ENCODE measurements at regions not wholly inside any gene's neighbourhood (a gene's known extent, or its start where the extent isn't known, plus 50 kb on each side); places are given as distances from the start of the nearest gene placed in this dataset.

DNA sequence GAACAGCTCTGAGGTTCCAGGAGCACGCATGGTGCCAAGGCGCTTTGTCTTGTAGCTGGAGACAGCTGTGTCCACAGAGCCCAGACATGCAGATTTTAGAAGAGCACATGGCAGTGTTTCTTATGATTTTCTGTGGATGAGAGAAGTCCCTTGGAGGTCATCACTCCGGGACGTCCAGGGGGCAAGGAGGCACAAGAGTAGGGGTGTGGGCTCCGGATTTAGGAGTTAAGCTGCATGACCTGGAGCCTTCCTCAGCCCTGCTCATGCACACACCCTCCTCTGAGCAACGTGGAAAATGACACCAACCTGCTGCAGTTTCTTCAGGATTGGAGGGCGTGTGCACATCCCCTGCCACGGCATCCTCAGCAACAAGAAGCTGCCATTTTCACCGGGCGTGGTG is 1286.7 kb downstream of the TBC1D22A start:
- Histone ChIP-seq H3F3A (ENCODE audit: low read depth) (no peaks in the 10 kb centered on the region), H3K4me1 (ENCODE audit: insufficient read depth, low read length, poor library complexity, severe bottlenecking) (no peaks in the 10 kb centered on the region), H2AFZ (ENCODE audit: low read length) (no peak overlapping the region), H3K4me2 (ENCODE audit: low read depth, low read length, poor library complexity, severe bottlenecking) (no peak overlapping the region), H3K9me3 (ENCODE audit: insufficient read depth, low read depth, low read length) (peaks cover 3% of the 10 kb centered on the region; the same call in 1 of the 2 replicates), H3K9ac (ENCODE audit: low read depth, low read length, poor library complexity, severe bottlenecking) (no peak overlapping the region), H3K27me3 (ENCODE audit: insufficient read depth, low read length, poor library complexity, severe bottlenecking) (peaks cover 4% of the 10 kb centered on the region), H3K4me3 (ENCODE audit: low read length, poor library complexity, severe bottlenecking) (no peak overlapping the region), H4K20me1 (ENCODE audit: insufficient read depth, low read length, poor library complexity, severe bottlenecking) (no peaks in the 10 kb centered on the region), H3K79me2 (ENCODE audit: insufficient read depth, low read length) (no peaks in the 10 kb centered on the region), H3K9me2 (replicated peaks; ENCODE audit: low read depth, low read length) (no peaks in the 10 kb centered on the region), H3K36me3 (ENCODE audit: insufficient read depth, low read length) (no peaks in the 10 kb centered on the region)
- TF ChIP-seq EZH2phosphoT487 (IDR thresholded peaks at IDR 0.05; ENCODE audit: borderline replicate concordance), result no peak
- TF ChIP-seq, protein P1, sequence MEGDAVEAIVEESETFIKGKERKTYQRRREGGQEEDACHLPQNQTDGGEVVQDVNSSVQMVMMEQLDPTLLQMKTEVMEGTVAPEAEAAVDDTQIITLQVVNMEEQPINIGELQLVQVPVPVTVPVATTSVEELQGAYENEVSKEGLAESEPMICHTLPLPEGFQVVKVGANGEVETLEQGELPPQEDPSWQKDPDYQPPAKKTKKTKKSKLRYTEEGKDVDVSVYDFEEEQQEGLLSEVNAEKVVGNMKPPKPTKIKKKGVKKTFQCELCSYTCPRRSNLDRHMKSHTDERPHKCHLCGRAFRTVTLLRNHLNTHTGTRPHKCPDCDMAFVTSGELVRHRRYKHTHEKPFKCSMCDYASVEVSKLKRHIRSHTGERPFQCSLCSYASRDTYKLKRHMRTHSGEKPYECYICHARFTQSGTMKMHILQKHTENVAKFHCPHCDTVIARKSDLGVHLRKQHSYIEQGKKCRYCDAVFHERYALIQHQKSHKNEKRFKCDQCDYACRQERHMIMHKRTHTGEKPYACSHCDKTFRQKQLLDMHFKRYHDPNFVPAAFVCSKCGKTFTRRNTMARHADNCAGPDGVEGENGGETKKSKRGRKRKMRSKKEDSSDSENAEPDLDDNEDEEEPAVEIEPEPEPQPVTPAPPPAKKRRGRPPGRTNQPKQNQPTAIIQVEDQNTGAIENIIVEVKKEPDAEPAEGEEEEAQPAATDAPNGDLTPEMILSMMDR (conservative IDR thresholded peaks at IDR 0.05; ENCODE audit: low read length), result no peak

DNA sequence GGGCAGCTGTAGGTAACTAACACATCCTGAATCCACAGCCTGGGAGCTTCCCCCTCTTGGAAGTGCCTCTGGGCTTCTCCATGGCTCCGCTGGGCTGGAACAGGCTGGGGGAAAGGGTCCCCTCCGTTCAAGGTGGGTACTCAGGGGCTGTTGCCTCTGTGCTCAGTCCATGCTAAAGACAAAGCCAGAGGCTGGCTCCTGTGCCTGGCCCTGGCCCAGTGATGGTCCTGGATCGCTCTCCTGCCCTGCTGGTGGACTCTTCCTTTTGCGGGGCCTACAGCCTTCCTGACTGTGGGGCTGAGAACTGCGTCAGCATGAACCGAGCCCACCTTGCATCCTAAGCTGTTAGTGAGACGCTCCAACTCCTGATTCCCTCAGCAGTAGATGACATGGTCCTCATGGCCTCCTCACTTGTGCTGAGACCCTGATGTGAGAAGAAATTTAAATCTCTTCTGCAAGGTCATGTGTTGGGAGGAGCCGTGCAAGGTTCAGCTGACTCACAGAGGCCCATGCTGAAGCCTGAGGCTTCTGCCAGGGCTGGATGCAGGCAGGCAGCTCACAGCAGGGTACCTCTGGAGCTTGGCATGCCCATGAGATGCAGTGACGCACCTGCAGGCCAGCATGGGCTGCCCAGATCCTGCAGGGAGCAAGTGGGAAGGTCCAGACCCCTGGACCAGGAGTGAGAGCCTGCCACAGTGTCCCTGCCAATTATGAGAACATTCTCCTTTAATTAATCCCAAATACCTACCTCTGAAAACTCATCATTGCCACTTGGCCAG is 1285.5 kb downstream of the TBC1D22A start:
- H3K79me2 ChIP-seq (ENCODE audit: insufficient read depth, low read length), result no peaks in the 10 kb centered on the region
- H3K4me3 ChIP-seq (ENCODE audit: low read length, poor library complexity, severe bottlenecking), result no peak overlapping the region
- H3K27me3 ChIP-seq (ENCODE audit: insufficient read depth, low read length, poor library complexity, severe bottlenecking), result no peaks in the 10 kb centered on the region
- no peaks in the 10 kb centered on the region for H3K9me3 ChIP-seq (ENCODE audit: insufficient read depth, low read depth, low read length)
- no peaks in the 10 kb centered on the region for H3K9me2 ChIP-seq (replicated peaks; ENCODE audit: low read depth, low read length)
- TF ChIP-seq, protein P1 (conservative IDR thresholded peaks at IDR 0.05; ENCODE audit: low read length), result no peak
- TF ChIP-seq EZH2phosphoT487 (IDR thresholded peaks at IDR 0.05; ENCODE audit: borderline replicate concordance), result no peak
- no peaks in the 10 kb centered on the region for H4K20me1 ChIP-seq (ENCODE audit: insufficient read depth, low read length, poor library complexity, severe bottlenecking)
- no peaks in the 10 kb centered on the region for H3K4me1 ChIP-seq (ENCODE audit: insufficient read depth, low read length, poor library complexity, severe bottlenecking)
- H3K4me2 ChIP-seq (ENCODE audit: low read depth, low read length, poor library complexity, severe bottlenecking), result no peak overlapping the region
- no peak overlapping the region for H2AFZ ChIP-seq (ENCODE audit: low read length)
- no peaks in the 10 kb centered on the region for H3F3A ChIP-seq (ENCODE audit: low read depth)
- no peak overlapping the region for H3K9ac ChIP-seq (ENCODE audit: low read depth, low read length, poor library complexity, severe bottlenecking)
- H3K36me3 ChIP-seq (ENCODE audit: insufficient read depth, low read length), result no peaks in the 10 kb centered on the region

DNA sequence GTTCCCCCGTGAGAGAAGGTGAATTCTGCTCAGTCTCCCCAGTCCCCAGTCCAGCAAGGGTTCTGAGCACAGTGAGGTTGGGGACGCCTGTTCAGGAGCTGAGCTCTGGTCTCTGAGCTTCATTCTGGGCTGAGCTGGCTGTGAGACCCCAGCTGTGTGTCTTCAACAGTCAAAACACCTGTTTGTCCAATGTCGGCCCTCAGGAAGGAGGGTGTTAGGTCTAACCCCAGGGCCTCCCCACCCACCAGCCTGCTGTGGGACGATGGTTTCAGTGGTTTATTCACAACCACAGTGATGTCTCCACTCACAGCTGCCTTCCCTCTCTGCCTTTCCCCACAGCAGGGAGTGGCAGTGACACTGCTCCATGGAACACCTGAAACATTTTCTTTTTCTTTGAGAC is 1282.9 kb downstream of the TBC1D22A start:
- Histone ChIP-seq H3K9me2 (replicated peaks; ENCODE audit: low read depth, low read length) (no peaks in the 10 kb centered on the region), H2AFZ (ENCODE audit: low read length) (no peak overlapping the region), H3F3A (ENCODE audit: low read depth) (no peaks in the 10 kb centered on the region), H3K27me3 (ENCODE audit: insufficient read depth, low read length, poor library complexity, severe bottlenecking) (no peaks in the 10 kb centered on the region), H4K20me1 (ENCODE audit: insufficient read depth, low read length, poor library complexity, severe bottlenecking) (no peaks in the 10 kb centered on the region), H3K9ac (ENCODE audit: low read depth, low read length, poor library complexity, severe bottlenecking) (no peak overlapping the region), H3K4me1 (ENCODE audit: insufficient read depth, low read length, poor library complexity, severe bottlenecking) (no peaks in the 10 kb centered on the region), H3K4me2 (ENCODE audit: low read depth, low read length, poor library complexity, severe bottlenecking) (no peak overlapping the region), H3K79me2 (ENCODE audit: insufficient read depth, low read length) (no peaks in the 10 kb centered on the region), H3K9me3 (ENCODE audit: insufficient read depth, low read depth, low read length) (no peaks in the 10 kb centered on the region), H3K36me3 (ENCODE audit: insufficient read depth, low read length) (no peaks in the 10 kb centered on the region), H3K4me3 (ENCODE audit: low read length, poor library complexity, severe bottlenecking) (no peak overlapping the region)
- no peak for TF ChIP-seq EZH2phosphoT487 (IDR thresholded peaks at IDR 0.05; ENCODE audit: borderline replicate concordance)
- TF ChIP-seq, protein P1 (conservative IDR thresholded peaks at IDR 0.05; ENCODE audit: low read length), result no peak
